ENCODE measurements at regions not wholly inside any gene's neighbourhood (a gene's known extent, or its start where the extent isn't known, plus 50 kb on each side); places are given as distances from the start of the nearest gene placed in this dataset.

GRCh38 chr11:90329043-90329442 lies 106.2 kb upstream of the CHORDC1 start:
- 7% methylated on average over 1 of the region's 1 CpG for WGBS (ENCODE audit: low lambda C conversion rate)
- CTCF ChIA-PET: no interaction called here

More at GRCh38 chr11:90329043-90329442, 106.2 kb upstream of the CHORDC1 start:
- no peak overlapping the region for H3K4me3 ChIP-seq (ENCODE audit: low read depth in 2 of 2, low read length in 1 of 2)
- no peak overlapping the region for H3K4me2 ChIP-seq
- no peak overlapping the region for H3K27ac ChIP-seq (ENCODE audit: low read depth in 2 of 2, low read length in 1 of 2)
- POLR2A ChIA-PET: no interaction called here
- no peaks in the 10 kb centered on the region for H3K79me2 ChIP-seq (ENCODE audit: insufficient read depth)
- no peaks in the 10 kb centered on the region for H3K9me3 ChIP-seq
- no peak overlapping the region for H2AFZ ChIP-seq (ENCODE audit: low read depth)
- DNase-seq: no peak
- H3K27me3 ChIP-seq (ENCODE audit: insufficient read depth): no peaks in the 10 kb centered on the region
- H3K9ac ChIP-seq: no peak overlapping the region
- H3K4me1 ChIP-seq (ENCODE audit: control insufficient read depth in 1 of 2, insufficient read depth in 2 of 2, low read depth in 1 of 2, low read length in 1 of 2): no peaks in the 10 kb centered on the region
- no peaks in the 10 kb centered on the region for H3K36me3 ChIP-seq (replicated peaks in 1 of 2; ENCODE audit: control insufficient read depth in 1 of 2, insufficient read depth in 2 of 2, low read length in 1 of 2)
- H3K9me2 ChIP-seq: no peaks in the 10 kb centered on the region
- no peaks in the 10 kb centered on the region for H4K20me1 ChIP-seq (ENCODE audit: insufficient read depth)
- TF ChIP-seq PBX3 (IDR thresholded peaks at IDR 0.05): no peak
- no peak for TF ChIP-seq RAD21 (IDR thresholded peaks at IDR 0.05; ENCODE audit: low read length)
- TF ChIP-seq EP300 (IDR thresholded peaks at IDR 0.05; ENCODE audit: borderline replicate concordance in 1 of 2, low read depth in 1 of 2, low read length in 1 of 2): no peak
- TF ChIP-seq NRF1 (IDR thresholded peaks at IDR 0.05; ENCODE audit: low read depth, low read length): no peak
- no peak for TF ChIP-seq NFIC (IDR thresholded peaks at IDR 0.05; ENCODE audit: borderline replicate concordance)
- no peak for TF ChIP-seq ZBTB33 (IDR thresholded peaks at IDR 0.05; ENCODE audit: borderline replicate concordance, low read depth)
- TF ChIP-seq TCF12 (IDR thresholded peaks at IDR 0.05): no peak
- TF ChIP-seq FOXJ3 (CRISPR knock-in tag; IDR thresholded peaks at IDR 0.05): no peak
- TF ChIP-seq, protein P1, sequence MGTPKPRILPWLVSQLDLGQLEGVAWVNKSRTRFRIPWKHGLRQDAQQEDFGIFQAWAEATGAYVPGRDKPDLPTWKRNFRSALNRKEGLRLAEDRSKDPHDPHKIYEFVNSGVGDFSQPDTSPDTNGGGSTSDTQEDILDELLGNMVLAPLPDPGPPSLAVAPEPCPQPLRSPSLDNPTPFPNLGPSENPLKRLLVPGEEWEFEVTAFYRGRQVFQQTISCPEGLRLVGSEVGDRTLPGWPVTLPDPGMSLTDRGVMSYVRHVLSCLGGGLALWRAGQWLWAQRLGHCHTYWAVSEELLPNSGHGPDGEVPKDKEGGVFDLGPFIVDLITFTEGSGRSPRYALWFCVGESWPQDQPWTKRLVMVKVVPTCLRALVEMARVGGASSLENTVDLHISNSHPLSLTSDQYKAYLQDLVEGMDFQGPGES (IDR thresholded peaks at IDR 0.05; ENCODE audit: low read depth, low read length): no peak
- TF ChIP-seq REST (IDR thresholded peaks at IDR 0.05; ENCODE audit: low read depth, low read length): no peak
- TF ChIP-seq FOXM1 (IDR thresholded peaks at IDR 0.05; ENCODE audit: low read depth): no peak
- TF ChIP-seq ELF1 (IDR thresholded peaks at IDR 0.05): no peak
- TF ChIP-seq EZH2phosphoT487 (IDR thresholded peaks at IDR 0.05; ENCODE audit: borderline replicate concordance, low read depth): no peak
- no peaks in the 10 kb centered on the region for H3F3A ChIP-seq (replicated peaks; ENCODE audit: insufficient read depth)

Measured in SK-N-SH (cell line).